OCI-LY7 (cell line): ENCODE measurements at regions not wholly inside any gene's neighbourhood (a gene's known extent, or its start where the extent isn't known, plus 50 kb on each side); places are given as distances from the start of the nearest gene placed in this dataset.

Experiments used
- BruUV-seq: library from RNA; stranded (reverse); fragments of 400-500 nt; replicated peaks from 2 replicates; lab custom pipeline; 2021; lab: Mats Ljungman, UMichigan
- CTCF ChIA-PET: fragments of 300-600 bp; sonication (Branson Sonifier 250); formaldehyde crosslinking; loops from one replicate; lab custom pipeline; 2022; ENCODE audit warnings: antibody characterized with exemption; ENCODE audit not compliant: unreplicated experiment; lab: Charles Lee
- POLR2A ChIA-PET: fragments of 300-600 bp; sonication (Branson Sonifier 250); formaldehyde crosslinking; loops from one replicate; lab custom pipeline; 2022; ENCODE audit warnings: antibody characterized with exemption; lab: Charles Lee
- DNase-seq: peaks from one replicate; pipeline ENCODE4 v3.0.0-alpha.2; 2015; ENCODE audit warnings: low spot score
- H2AFZ ChIP-seq: fragments of 200-600 bp; sonication (generic), shearing (Covaris generic); 2 replicates; pipeline ENCODE4 v1.6.1; 2014; ENCODE audit warnings: mild to moderate bottlenecking, antibody characterized with exemption, low read length, moderate library complexity
- H3K27ac ChIP-seq: fragments of 200-600 bp; sonication (generic); 2 replicates; pipeline ENCODE4 v1.5.1; 2014; ENCODE audit warnings: mixed run types, low read depth, mild to moderate bottlenecking, moderate library complexity, low read length, inconsistent platforms; ENCODE audit not compliant: poor library complexity, severe bottlenecking
- H3K36me3 ChIP-seq: fragments of 200-600 bp; sonication (generic); 2 replicates; pipeline ENCODE4 v1.6.1; 2014; ENCODE audit warnings: mild to moderate bottlenecking, antibody characterized with exemption, low read length, moderate library complexity, mixed read lengths; ENCODE audit not compliant: insufficient read depth
- H3K4me1 ChIP-seq: fragments of 200-600 bp; sonication (generic); 2 replicates; pipeline ENCODE4 v1.5.1; 2014; ENCODE audit warnings: mild to moderate bottlenecking, low read length; ENCODE audit not compliant: insufficient read depth, poor library complexity, severe bottlenecking
- H3K4me2 ChIP-seq: fragments of 200-600 bp; sonication (generic); 2 replicates; pipeline ENCODE4 v1.6.1; 2014; ENCODE audit warnings: mild to moderate bottlenecking, low read length
- H3K4me3 ChIP-seq: fragments of 200-600 bp; sonication (generic); 2 replicates; pipeline ENCODE4 v1.5.1; 2014; ENCODE audit warnings: mild to moderate bottlenecking, low read depth, low read length; ENCODE audit not compliant: poor library complexity, severe bottlenecking
- H3K79me2 ChIP-seq: fragments of 200-600 bp; sonication (generic); 2 replicates; pipeline ENCODE4 v1.6.1; 2016; ENCODE audit warnings: low read depth, mild to moderate bottlenecking, low read length, moderate library complexity, mixed read lengths; ENCODE audit not compliant: insufficient read depth
- H3K9me2 ChIP-seq: fragments of 200-600 bp; sonication (generic); 2 replicates; pipeline ENCODE4 v1.6.1; 2016; ENCODE audit warnings: mild to moderate bottlenecking, low read length, mixed read lengths; ENCODE audit not compliant: insufficient read depth
- H3K9me3 ChIP-seq: fragments of 200-600 bp; sonication (generic); 2 replicates; pipeline ENCODE4 v1.6.1; 2014; ENCODE audit warnings: mild to moderate bottlenecking, mixed run types, low read length, mixed read lengths
- H4K20me1 ChIP-seq: fragments of 200-600 bp; sonication (generic); 2 replicates; pipeline ENCODE4 v1.6.1; 2014; ENCODE audit warnings: mild to moderate bottlenecking, antibody characterized with exemption, low read length, moderate library complexity, mixed read lengths; ENCODE audit not compliant: insufficient read depth
- EZH2phosphoT487 ChIP-seq: fragments of 200-600 bp; sonication (generic); IDR thresholded peaks from 2 replicates; pipeline ENCODE4 v1.6.1; 2018; ENCODE audit warnings: low read depth, borderline replicate concordance, mild to moderate bottlenecking, mixed run types, antibody characterized with exemption, low read length, moderate library complexity, mixed read lengths
- intact Hi-C: fragments of 100-400 bp; cut with micrococcal nuclease; formaldehyde crosslinking; loops from one replicate; pipeline ENCODE4 v1.10.0; 2022; ENCODE audit not compliant: unreplicated experiment
- TF ChIP-seq, protein P1 (sequence below): fragments of 200-600 bp; sonication (generic); conservative IDR thresholded peaks from 2 replicates; pipeline ENCODE4 v1.5.1; 2014; ENCODE audit warnings: mild to moderate bottlenecking, antibody characterized with exemption, low read length, moderate library complexity, mixed read lengths

GRCh38 chr14:65250162-65250495 is 147.8 kb upstream of the MAX start:
- Histone ChIP-seq H3K9me3 (no peaks in the 10 kb centered on the region), H3K4me3 (no peak overlapping the region), H3K4me1 (peaks cover 24% of the 10 kb centered on the region), H3K79me2 (no peaks in the 10 kb centered on the region), H3K4me2 (no peak overlapping the region), H2AFZ (no peak overlapping the region), H3K9me2 (no peaks in the 10 kb centered on the region), H3K27ac (no peak overlapping the region), H3K36me3 (no peaks in the 10 kb centered on the region), H4K20me1 (no peaks in the 10 kb centered on the region)
- no TSS peak for BruUV-seq
- ChIA-PET CTCF (no interaction called here), POLR2A (interaction anchor here (0.6 to 0.7 kb wide), 2 partner anchors 95 to 100 kb away, joined by 3 to 4 read pairs; no protein-coding TSS in a partner anchor)
- DNase-seq = no peak
- TF ChIP-seq EZH2phosphoT487 = no peak
- TF ChIP-seq, protein P1, sequence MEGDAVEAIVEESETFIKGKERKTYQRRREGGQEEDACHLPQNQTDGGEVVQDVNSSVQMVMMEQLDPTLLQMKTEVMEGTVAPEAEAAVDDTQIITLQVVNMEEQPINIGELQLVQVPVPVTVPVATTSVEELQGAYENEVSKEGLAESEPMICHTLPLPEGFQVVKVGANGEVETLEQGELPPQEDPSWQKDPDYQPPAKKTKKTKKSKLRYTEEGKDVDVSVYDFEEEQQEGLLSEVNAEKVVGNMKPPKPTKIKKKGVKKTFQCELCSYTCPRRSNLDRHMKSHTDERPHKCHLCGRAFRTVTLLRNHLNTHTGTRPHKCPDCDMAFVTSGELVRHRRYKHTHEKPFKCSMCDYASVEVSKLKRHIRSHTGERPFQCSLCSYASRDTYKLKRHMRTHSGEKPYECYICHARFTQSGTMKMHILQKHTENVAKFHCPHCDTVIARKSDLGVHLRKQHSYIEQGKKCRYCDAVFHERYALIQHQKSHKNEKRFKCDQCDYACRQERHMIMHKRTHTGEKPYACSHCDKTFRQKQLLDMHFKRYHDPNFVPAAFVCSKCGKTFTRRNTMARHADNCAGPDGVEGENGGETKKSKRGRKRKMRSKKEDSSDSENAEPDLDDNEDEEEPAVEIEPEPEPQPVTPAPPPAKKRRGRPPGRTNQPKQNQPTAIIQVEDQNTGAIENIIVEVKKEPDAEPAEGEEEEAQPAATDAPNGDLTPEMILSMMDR = no peak
- intact Hi-C loops = loop anchor here (10.0 kb wide), 1 partner anchor 575 kb away; no protein-coding TSS in a partner anchor

DNA sequence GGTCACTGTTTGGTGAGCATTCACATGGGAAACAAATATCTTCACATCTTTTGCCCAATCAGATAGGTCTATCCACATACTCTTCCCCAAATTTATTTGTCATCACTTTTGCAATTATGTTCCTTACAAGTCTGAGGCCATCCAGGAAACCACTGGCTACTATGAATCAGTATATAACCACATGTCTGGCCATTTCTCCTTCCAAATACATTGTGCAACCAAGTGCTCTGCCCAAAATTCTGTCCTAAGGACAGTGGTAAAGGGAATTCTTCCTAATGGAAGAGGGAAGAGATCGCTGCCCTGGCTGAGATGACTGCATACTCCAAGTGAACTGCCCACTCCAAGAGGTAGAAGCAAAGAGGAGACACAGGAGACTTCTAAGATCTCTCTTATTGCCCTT is 148.9 kb upstream of the MAX start:
- Histone ChIP-seq H3K9me3 (no peaks in the 10 kb centered on the region), H3K36me3 (no peaks in the 10 kb centered on the region), H3K27ac (no peak overlapping the region), H3K79me2 (no peaks in the 10 kb centered on the region), H3K4me2 (no peak overlapping the region), H4K20me1 (no peaks in the 10 kb centered on the region), H3K4me1 (peaks cover 30% of the 10 kb centered on the region), H3K9me2 (no peaks in the 10 kb centered on the region), H3K4me3 (no peak overlapping the region), H2AFZ (no peak overlapping the region)
- no peak for DNase-seq
- intact Hi-C loops = loop anchor here (10.0 kb wide), 1 partner anchor 574 kb away; no protein-coding TSS in a partner anchor
- POLR2A ChIA-PET = no interaction called here
- no TSS peak for BruUV-seq
- CTCF ChIA-PET = no interaction called here
- TF ChIP-seq, protein P1 = no peak
- no peak for TF ChIP-seq EZH2phosphoT487

- POLR2A ChIA-PET = interaction anchor here (1.7 kb wide), 1 partner anchor 46 kb away, joined by 8 read pairs; no protein-coding TSS in a partner anchor
- CTCF ChIA-PET = interaction anchor here (1.2 kb wide), 1 partner anchor 572 kb away, joined by 3 read pairs; no protein-coding TSS in a partner anchor
- peak overlapping the region; percentile 44 for H3K4me2 ChIP-seq
- H3K79me2 ChIP-seq = no peaks in the 10 kb centered on the region
- H3K4me3 ChIP-seq = no peak overlapping the region
- no peak overlapping the region for H2AFZ ChIP-seq
- no peaks in the 10 kb centered on the region for H4K20me1 ChIP-seq
- H3K9me3 ChIP-seq = no peaks in the 10 kb centered on the region
- DNase-seq = peak; percentile 64
- H3K27ac ChIP-seq = no peak overlapping the region
- intact Hi-C loops = loop anchor here (10.0 kb wide), 1 partner anchor 572 kb away; no protein-coding TSS in a partner anchor
- no TSS peak for BruUV-seq
- TF ChIP-seq, protein P1 = no peak
- TF ChIP-seq EZH2phosphoT487 = no peak
- no peaks in the 10 kb centered on the region for H3K9me2 ChIP-seq
- no peaks in the 10 kb centered on the region for H3K36me3 ChIP-seq
- peaks cover 35% of the 10 kb centered on the region for H3K4me1 ChIP-seq
Measured at GRCh38 chr14:65252482-65253255, 150.4 kb upstream of the MAX start.
